ENCODE measurements at regions not wholly inside any gene's neighbourhood (a gene's known extent, or its start where the extent isn't known, plus 50 kb on each side); places are given as distances from the start of the nearest gene placed in this dataset.

GRCh38 chr12:19657732-19658130 lies 218.4 kb downstream of the AEBP2 start:
- no peaks in the 10 kb centered on the region for H3K27me3 ChIP-seq (ENCODE audit: low read depth, low read length)
- no peaks in the 10 kb centered on the region for H3K4me1 ChIP-seq (ENCODE audit: low read length)
- H3K4me2 ChIP-seq (ENCODE audit: low read length) = no peak overlapping the region
- H3K36me3 ChIP-seq (replicated peaks; ENCODE audit: low read depth, low read length) = no peaks in the 10 kb centered on the region
- no peaks in the 10 kb centered on the region for H3K9me3 ChIP-seq (ENCODE audit: insufficient read depth, low read length)
- no peak for TF ChIP-seq EZH2phosphoT487 (IDR thresholded peaks at IDR 0.05; ENCODE audit: low read depth)
- TF ChIP-seq, protein P1, sequence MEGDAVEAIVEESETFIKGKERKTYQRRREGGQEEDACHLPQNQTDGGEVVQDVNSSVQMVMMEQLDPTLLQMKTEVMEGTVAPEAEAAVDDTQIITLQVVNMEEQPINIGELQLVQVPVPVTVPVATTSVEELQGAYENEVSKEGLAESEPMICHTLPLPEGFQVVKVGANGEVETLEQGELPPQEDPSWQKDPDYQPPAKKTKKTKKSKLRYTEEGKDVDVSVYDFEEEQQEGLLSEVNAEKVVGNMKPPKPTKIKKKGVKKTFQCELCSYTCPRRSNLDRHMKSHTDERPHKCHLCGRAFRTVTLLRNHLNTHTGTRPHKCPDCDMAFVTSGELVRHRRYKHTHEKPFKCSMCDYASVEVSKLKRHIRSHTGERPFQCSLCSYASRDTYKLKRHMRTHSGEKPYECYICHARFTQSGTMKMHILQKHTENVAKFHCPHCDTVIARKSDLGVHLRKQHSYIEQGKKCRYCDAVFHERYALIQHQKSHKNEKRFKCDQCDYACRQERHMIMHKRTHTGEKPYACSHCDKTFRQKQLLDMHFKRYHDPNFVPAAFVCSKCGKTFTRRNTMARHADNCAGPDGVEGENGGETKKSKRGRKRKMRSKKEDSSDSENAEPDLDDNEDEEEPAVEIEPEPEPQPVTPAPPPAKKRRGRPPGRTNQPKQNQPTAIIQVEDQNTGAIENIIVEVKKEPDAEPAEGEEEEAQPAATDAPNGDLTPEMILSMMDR (IDR thresholded peaks at IDR 0.05; ENCODE audit: low read depth, low read length) = no peak
- no peak overlapping the region for H2AFZ ChIP-seq (ENCODE audit: low read depth, low read length)
- no peaks in the 10 kb centered on the region for H3K79me2 ChIP-seq (ENCODE audit: low read length)
- H3K27ac ChIP-seq (ENCODE audit: low read length) = no peak overlapping the region
- H4K20me1 ChIP-seq (ENCODE audit: insufficient read depth, low read length) = no peaks in the 10 kb centered on the region
- H3K9ac ChIP-seq (ENCODE audit: low read length) = no peak overlapping the region
- no peak overlapping the region for H3K4me3 ChIP-seq (ENCODE audit: low read length)

GRCh38 chr12:19659086-19659485 lies 219.8 kb downstream of the AEBP2 start:
- Histone ChIP-seq H3K4me1 (ENCODE audit: low read length) (no peaks in the 10 kb centered on the region), H3K27ac (ENCODE audit: low read length) (no peak overlapping the region), H3K27me3 (ENCODE audit: low read depth, low read length) (no peaks in the 10 kb centered on the region), H3K9me3 (ENCODE audit: insufficient read depth, low read length) (no peaks in the 10 kb centered on the region), H3K4me3 (ENCODE audit: low read length) (no peak overlapping the region), H3K36me3 (replicated peaks; ENCODE audit: low read depth, low read length) (no peaks in the 10 kb centered on the region), H4K20me1 (ENCODE audit: insufficient read depth, low read length) (no peaks in the 10 kb centered on the region), H2AFZ (ENCODE audit: low read depth, low read length) (no peak overlapping the region), H3K4me2 (ENCODE audit: low read length) (no peak overlapping the region), H3K9ac (ENCODE audit: low read length) (no peak overlapping the region), H3K79me2 (ENCODE audit: low read length) (no peaks in the 10 kb centered on the region)
- no peak for TF ChIP-seq EZH2phosphoT487 (IDR thresholded peaks at IDR 0.05; ENCODE audit: low read depth)
- TF ChIP-seq, protein P1 (IDR thresholded peaks at IDR 0.05; ENCODE audit: low read depth, low read length) = no peak

DNA sequence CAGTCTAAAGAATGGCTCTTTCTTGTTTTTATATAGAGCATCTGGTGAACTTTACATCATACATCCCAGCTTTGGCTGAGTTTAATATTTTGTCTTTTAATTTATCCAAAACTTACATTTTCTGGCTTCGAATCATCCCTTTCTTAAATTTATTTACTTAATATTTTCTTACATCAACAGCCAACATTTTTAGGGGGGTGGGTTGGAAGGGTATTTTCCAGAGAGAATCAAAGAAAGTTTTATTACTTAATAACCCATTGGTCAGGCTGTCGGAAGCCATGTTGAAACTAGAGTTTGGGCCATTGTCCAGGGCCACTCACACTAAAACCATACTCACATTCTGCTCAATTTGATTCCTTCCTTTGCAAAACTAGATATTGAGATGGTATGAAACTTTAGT lies 220.2 kb downstream of the AEBP2 start:
- no peaks in the 10 kb centered on the region for H3K79me2 ChIP-seq (ENCODE audit: low read length)
- H3K36me3 ChIP-seq (replicated peaks; ENCODE audit: low read depth, low read length) = no peaks in the 10 kb centered on the region
- H4K20me1 ChIP-seq (ENCODE audit: insufficient read depth, low read length) = no peaks in the 10 kb centered on the region
- TF ChIP-seq, protein P1 (IDR thresholded peaks at IDR 0.05; ENCODE audit: low read depth, low read length) = no peak
- no peak for TF ChIP-seq EZH2phosphoT487 (IDR thresholded peaks at IDR 0.05; ENCODE audit: low read depth)
- H3K27ac ChIP-seq (ENCODE audit: low read length) = no peak overlapping the region
- no peak overlapping the region for H3K4me2 ChIP-seq (ENCODE audit: low read length)
- no peak overlapping the region for H3K4me3 ChIP-seq (ENCODE audit: low read length)
- no peak overlapping the region for H3K9ac ChIP-seq (ENCODE audit: low read length)
- H3K9me3 ChIP-seq (ENCODE audit: insufficient read depth, low read length) = no peaks in the 10 kb centered on the region
- H2AFZ ChIP-seq (ENCODE audit: low read depth, low read length) = no peak overlapping the region
- H3K27me3 ChIP-seq (ENCODE audit: low read depth, low read length) = no peaks in the 10 kb centered on the region
- H3K4me1 ChIP-seq (ENCODE audit: low read length) = no peaks in the 10 kb centered on the region

DNA sequence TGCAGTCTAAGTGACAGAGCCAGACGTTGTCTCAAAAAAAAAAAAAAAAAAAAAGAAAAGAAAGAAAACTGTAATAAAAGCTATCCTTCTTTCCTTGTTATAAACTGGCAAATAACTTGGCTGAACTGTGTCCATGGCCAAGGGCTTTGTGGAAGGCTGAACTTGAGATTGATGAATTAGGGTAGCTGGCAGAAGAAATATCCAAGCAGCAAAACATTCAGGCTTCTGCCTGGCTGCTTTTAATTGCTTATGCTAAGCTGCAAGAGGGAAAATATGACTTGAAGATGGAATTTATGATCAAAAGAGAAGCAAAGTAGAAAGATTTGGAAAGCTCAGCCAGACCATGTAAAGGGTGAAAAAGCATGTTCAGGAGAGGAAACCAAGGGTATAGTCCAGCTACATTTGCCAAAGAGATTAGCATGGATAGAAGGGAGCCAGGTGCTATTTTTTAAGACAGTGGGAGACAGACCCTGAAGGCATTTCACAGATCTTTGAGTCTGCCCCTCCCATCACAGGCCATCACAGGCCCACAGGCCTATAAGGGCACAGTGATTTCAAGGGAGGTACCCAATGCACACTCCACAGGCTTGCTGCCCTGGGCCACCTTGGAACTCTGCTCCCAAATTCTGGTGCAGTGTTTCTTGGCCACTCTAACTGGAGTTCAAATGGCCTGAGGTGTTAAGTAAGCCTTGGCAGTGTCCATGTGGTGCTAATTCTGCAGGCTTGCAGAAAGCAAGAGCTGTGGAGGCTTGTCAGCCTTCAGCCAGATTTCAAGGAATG lies 226.0 kb downstream of the AEBP2 start:
- H3K27ac ChIP-seq (ENCODE audit: low read length) = no peak overlapping the region
- no peak overlapping the region for H3K4me2 ChIP-seq (ENCODE audit: low read length)
- TF ChIP-seq, protein P1 (IDR thresholded peaks at IDR 0.05; ENCODE audit: low read depth, low read length) = no peak
- TF ChIP-seq EZH2phosphoT487 (IDR thresholded peaks at IDR 0.05; ENCODE audit: low read depth) = no peak
- no peaks in the 10 kb centered on the region for H3K9me3 ChIP-seq (ENCODE audit: insufficient read depth, low read length)
- no peak overlapping the region for H2AFZ ChIP-seq (ENCODE audit: low read depth, low read length)
- no peak overlapping the region for H3K9ac ChIP-seq (ENCODE audit: low read length)
- H3K36me3 ChIP-seq (replicated peaks; ENCODE audit: low read depth, low read length) = no peaks in the 10 kb centered on the region
- no peaks in the 10 kb centered on the region for H4K20me1 ChIP-seq (ENCODE audit: insufficient read depth, low read length)
- H3K27me3 ChIP-seq (ENCODE audit: low read depth, low read length) = no peaks in the 10 kb centered on the region
- no peaks in the 10 kb centered on the region for H3K79me2 ChIP-seq (ENCODE audit: low read length)
- H3K4me3 ChIP-seq (ENCODE audit: low read length) = no peak overlapping the region
- H3K4me1 ChIP-seq (ENCODE audit: low read length) = no peaks in the 10 kb centered on the region

All from OCI-LY3 (cell line).